ENCODE measurements at regions not wholly inside any gene's neighbourhood (a gene's known extent, or its start where the extent isn't known, plus 50 kb on each side); places are given as distances from the start of the nearest gene placed in this dataset.

DNA sequence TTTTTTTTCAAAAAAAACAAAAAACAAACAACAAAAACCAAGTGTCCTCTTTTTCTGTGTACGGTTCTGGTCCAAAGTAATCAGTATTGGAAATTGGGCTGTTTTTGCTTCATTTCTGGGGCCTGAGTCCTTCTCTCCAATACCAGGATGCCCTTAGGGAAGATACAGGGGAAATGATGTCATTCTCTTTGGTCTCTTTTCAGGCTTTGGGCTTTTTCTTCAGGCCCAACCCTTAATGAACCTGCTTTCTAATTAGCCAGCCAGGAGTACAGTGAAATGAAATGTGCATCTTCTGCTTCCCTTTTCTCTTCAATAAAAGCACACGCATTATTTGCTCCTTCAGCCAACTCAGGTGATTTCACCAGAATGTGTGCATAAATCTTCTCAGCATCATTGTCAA lies 52.6 kb upstream of the RBPJ start:
- H3K9ac ChIP-seq (ENCODE audit: low read depth in 2 of 2, low read length in 2 of 2), result no peak overlapping the region
- H3K27me3 ChIP-seq, result no peaks in the 10 kb centered on the region
- no peaks in the 10 kb centered on the region for H3K4me1 ChIP-seq
- no peaks in the 10 kb centered on the region for H3K36me3 ChIP-seq
- TF ChIP-seq, protein P1, sequence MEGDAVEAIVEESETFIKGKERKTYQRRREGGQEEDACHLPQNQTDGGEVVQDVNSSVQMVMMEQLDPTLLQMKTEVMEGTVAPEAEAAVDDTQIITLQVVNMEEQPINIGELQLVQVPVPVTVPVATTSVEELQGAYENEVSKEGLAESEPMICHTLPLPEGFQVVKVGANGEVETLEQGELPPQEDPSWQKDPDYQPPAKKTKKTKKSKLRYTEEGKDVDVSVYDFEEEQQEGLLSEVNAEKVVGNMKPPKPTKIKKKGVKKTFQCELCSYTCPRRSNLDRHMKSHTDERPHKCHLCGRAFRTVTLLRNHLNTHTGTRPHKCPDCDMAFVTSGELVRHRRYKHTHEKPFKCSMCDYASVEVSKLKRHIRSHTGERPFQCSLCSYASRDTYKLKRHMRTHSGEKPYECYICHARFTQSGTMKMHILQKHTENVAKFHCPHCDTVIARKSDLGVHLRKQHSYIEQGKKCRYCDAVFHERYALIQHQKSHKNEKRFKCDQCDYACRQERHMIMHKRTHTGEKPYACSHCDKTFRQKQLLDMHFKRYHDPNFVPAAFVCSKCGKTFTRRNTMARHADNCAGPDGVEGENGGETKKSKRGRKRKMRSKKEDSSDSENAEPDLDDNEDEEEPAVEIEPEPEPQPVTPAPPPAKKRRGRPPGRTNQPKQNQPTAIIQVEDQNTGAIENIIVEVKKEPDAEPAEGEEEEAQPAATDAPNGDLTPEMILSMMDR (IDR thresholded peaks at IDR 0.05), result no peak
- no peak for DNase-seq
- no peaks in the 10 kb centered on the region for H3K9me3 ChIP-seq
- H3K4me3 ChIP-seq, result no peak overlapping the region
- H3K27ac ChIP-seq, result no peak overlapping the region
- intact Hi-C loops (cut with DNase I), result no loop called here

DNA sequence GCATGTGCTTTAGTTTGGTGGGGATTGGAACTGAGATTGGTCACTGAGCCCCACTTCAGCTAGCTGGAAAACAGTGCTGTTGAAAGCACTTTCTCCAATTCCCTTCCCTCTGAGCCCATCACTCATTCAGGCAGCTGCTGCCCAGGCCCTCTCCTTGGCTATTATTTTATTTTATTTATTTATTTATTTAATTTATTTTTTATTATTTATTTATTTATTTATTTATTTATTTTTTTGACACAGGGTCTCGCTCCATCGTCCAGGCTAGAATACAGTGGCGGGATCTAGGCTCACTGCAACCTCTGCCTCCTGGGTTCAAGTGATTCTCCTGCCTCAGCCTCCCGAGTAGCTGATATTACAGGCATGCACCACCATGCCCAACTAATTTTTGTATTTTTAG lies 51.8 kb upstream of the RBPJ start:
- H3K9ac ChIP-seq (ENCODE audit: low read depth in 2 of 2, low read length in 2 of 2), result no peak overlapping the region
- H3K27me3 ChIP-seq, result no peaks in the 10 kb centered on the region
- no peak for DNase-seq
- no peaks in the 10 kb centered on the region for H3K4me1 ChIP-seq
- no peaks in the 10 kb centered on the region for H3K9me3 ChIP-seq
- H3K4me3 ChIP-seq, result no peak overlapping the region
- H3K36me3 ChIP-seq, result no peaks in the 10 kb centered on the region
- H3K27ac ChIP-seq, result no peak overlapping the region
- intact Hi-C loops (cut with DNase I), result no loop called here
- TF ChIP-seq, protein P1 (IDR thresholded peaks at IDR 0.05), result no peak

Measured in colonic mucosa (tissue), 4 donors.